PC-3 (cell line): ENCODE measurements at regions not wholly inside any gene's neighbourhood (a gene's known extent, or its start where the extent isn't known, plus 50 kb on each side); places are given as distances from the start of the nearest gene placed in this dataset.

Experiments used
- EZH2 ChIP-seq: fragments of 300-600 bp; sonication (generic); IDR thresholded peaks from one replicate; pipeline ENCODE4 v1.6.1; 2017; ENCODE audit warnings: antibody characterized with exemption, mild to moderate bottlenecking, low read length; ENCODE audit not compliant: unreplicated experiment
- TF ChIP-seq, protein P1 (sequence below): fragments of 300-600 bp; sonication (generic); conservative IDR thresholded peaks from 2 replicates; pipeline ENCODE4 v1.5.1; 2017; ENCODE audit warnings: antibody characterized with exemption, low read depth, mild to moderate bottlenecking, low read length

DNA sequence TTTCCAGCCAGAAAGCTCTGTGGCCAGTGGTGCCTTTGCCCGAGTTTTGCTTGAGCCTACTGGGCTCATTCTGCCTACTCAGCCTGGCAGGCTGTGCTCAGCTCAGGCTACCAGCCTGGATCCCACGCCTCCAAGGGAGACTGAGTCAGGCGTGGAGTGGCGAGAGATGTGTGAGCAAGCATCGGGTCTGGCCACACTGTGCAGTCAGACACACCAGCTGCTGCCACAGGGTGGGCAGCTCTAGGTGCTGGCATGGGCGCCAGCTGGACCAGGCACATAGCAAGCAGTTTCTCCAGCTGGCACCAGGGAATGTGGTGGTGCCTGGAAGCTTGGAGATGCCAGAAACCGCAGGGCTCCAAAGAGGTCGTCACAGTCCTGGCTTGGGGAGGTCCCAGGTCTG lies 498.5 kb upstream of the CNTN4 start:
- TF ChIP-seq, protein P1, sequence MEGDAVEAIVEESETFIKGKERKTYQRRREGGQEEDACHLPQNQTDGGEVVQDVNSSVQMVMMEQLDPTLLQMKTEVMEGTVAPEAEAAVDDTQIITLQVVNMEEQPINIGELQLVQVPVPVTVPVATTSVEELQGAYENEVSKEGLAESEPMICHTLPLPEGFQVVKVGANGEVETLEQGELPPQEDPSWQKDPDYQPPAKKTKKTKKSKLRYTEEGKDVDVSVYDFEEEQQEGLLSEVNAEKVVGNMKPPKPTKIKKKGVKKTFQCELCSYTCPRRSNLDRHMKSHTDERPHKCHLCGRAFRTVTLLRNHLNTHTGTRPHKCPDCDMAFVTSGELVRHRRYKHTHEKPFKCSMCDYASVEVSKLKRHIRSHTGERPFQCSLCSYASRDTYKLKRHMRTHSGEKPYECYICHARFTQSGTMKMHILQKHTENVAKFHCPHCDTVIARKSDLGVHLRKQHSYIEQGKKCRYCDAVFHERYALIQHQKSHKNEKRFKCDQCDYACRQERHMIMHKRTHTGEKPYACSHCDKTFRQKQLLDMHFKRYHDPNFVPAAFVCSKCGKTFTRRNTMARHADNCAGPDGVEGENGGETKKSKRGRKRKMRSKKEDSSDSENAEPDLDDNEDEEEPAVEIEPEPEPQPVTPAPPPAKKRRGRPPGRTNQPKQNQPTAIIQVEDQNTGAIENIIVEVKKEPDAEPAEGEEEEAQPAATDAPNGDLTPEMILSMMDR: no peak
- TF ChIP-seq EZH2: no peak
